Kidney (tissue), 13 donors: ENCODE measurements at regions not wholly inside any gene's neighbourhood (a gene's known extent, or its start where the extent isn't known, plus 50 kb on each side); places are given as distances from the start of the nearest gene placed in this dataset.
A peak's percentile ranks its signal among the peaks of the same experiment; 100 is the strongest.

ENCODE experiments used
- DNase-seq, 5 donors: peaks; one replicate each; pipeline ENCODE4 v3.0.0-alpha.2; 2013 to 2020
- FAIRE-seq: peaks from 2 replicates; lab custom pipeline; 2012; peaks lifted over from hg19 to GRCh38; lab: Jason Lieb, UNC
- H3K27ac ChIP-seq, 2 donors: one replicate each; pipeline ENCODE4 v1.7.0; 2013; ENCODE audit warnings: low read depth in 2 of 2, low read length in 2 of 2, inconsistent platforms in 1 of 2
- H3K27me3 ChIP-seq: one replicate; pipeline ENCODE4 v1.7.1; 2013; ENCODE audit warnings: low read length, inconsistent platforms; ENCODE audit not compliant: control insufficient read depth, insufficient read depth
- H3K36me3 ChIP-seq, 3 donors: one replicate each; pipeline versions ENCODE4 v1.7.0 to v1.7.1; 2013; ENCODE audit warnings: low read length in 3 of 3, control low read depth in 1 of 3, inconsistent platforms in 1 of 3; ENCODE audit not compliant: insufficient read depth in 3 of 3, control insufficient read depth in 2 of 3
- H3K4me1 ChIP-seq, 3 donors: one replicate each; pipeline versions ENCODE4 v1.7.0 to v1.7.1; 2013; ENCODE audit warnings: low read length in 3 of 3, inconsistent platforms in 1 of 3, low read depth in 1 of 3; ENCODE audit not compliant: control insufficient read depth in 2 of 3, insufficient read depth in 2 of 3
- H3K4me3 ChIP-seq, 3 donors: one replicate each; pipeline versions ENCODE4 v1.7.0 to v1.8.1; 2013; ENCODE audit warnings: low read length in 3 of 3, control low read depth in 1 of 3, inconsistent platforms in 1 of 3
- H3K9ac ChIP-seq, 3 donors: one replicate each; pipeline versions ENCODE4 v1.7.0 to v1.7.1; 2013; ENCODE audit warnings: low read length in 3 of 3, control low read depth in 1 of 3, inconsistent platforms in 1 of 3
- H3K9me3 ChIP-seq, 3 donors: one replicate each; pipeline versions ENCODE4 v1.7.0 to v1.7.1; 2013; ENCODE audit warnings: low read length in 3 of 3, control low read depth in 1 of 3, inconsistent platforms in 1 of 3; ENCODE audit not compliant: control insufficient read depth in 2 of 3, insufficient read depth in 1 of 3
- CTCF ChIP-seq: IDR thresholded peaks from 3 replicates; pipeline ENCODE4 v1.5.1; 2012; ENCODE audit warnings: mild to moderate bottlenecking, moderate library complexity, borderline replicate concordance; ENCODE audit not compliant: insufficient read depth; ENCODE audit errors: extremely low read depth
- intact Hi-C: fragments of 100-400 bp; cut with DNase I; formaldehyde crosslinking; loops from one replicate; pipeline ENCODE4 v1.11.1; 2022
- donor health status: control.
- donor health status: control.
- donor health status: control.
- donor health status: control.
- donor health status: control.
- donor health status: DM: yes; HTN: yes; CAD: no.
- donor health status: Normal renal cell carcinoma (clear cell type).

GRCh38 chr11:101195294-101195693, 65.7 kb upstream of the PGR start:
- FAIRE-seq, result no peak
- H3K9me3 ChIP-seq, result no peaks in the 10 kb centered on the region
- H3K36me3 ChIP-seq, result no peaks in the 10 kb centered on the region
- no peak for TF ChIP-seq CTCF
- H3K9ac ChIP-seq, result no peak overlapping the region
- intact Hi-C loops, result no loop called here
- no peaks in the 10 kb centered on the region for H3K27me3 ChIP-seq
- no peak for DNase-seq
- H3K4me1 ChIP-seq, result no peaks in the 10 kb centered on the region
- no peak overlapping the region for H3K4me3 ChIP-seq
- H3K27ac ChIP-seq, result no peak overlapping the region

- FAIRE-seq, result no peak
Observed at GRCh38 chr11:101188801-101189200, 59.2 kb upstream of the PGR start.

GRCh38 chr11:101188173-101188572, 58.6 kb upstream of the PGR start:
- TF ChIP-seq CTCF, result no peak
- DNase-seq (no peak), FAIRE-seq (no peak)
- Histone ChIP-seq H3K9me3 (no peaks in the 10 kb centered on the region), H3K36me3 (no peaks in the 10 kb centered on the region), H3K4me3 (no peak overlapping the region), H3K4me1 (no peaks in the 10 kb centered on the region), H3K27me3 (no peaks in the 10 kb centered on the region), H3K9ac (no peak overlapping the region), H3K27ac (no peak overlapping the region)
- intact Hi-C loops, result no loop called here

More at GRCh38 chr11:101188801-101189200, 59.2 kb upstream of the PGR start:
- H3K27ac ChIP-seq, result no peak overlapping the region
- no peaks in the 10 kb centered on the region for H3K27me3 ChIP-seq
- no peaks in the 10 kb centered on the region for H3K4me1 ChIP-seq
- no peaks in the 10 kb centered on the region for H3K9me3 ChIP-seq
- H3K9ac ChIP-seq, result no peak overlapping the region
- intact Hi-C loops, result no loop called here
- TF ChIP-seq CTCF, result no peak
- H3K4me3 ChIP-seq, result no peak overlapping the region
- DNase-seq, result no peak
- no peaks in the 10 kb centered on the region for H3K36me3 ChIP-seq

- DNase-seq (no peak), FAIRE-seq (peak; percentile 11)
- Histone ChIP-seq H3K9ac (no peak overlapping the region), H3K27ac (no peak overlapping the region), H3K27me3 (no peaks in the 10 kb centered on the region), H3K4me1 (no peaks in the 10 kb centered on the region), H3K9me3 (no peaks in the 10 kb centered on the region), H3K4me3 (no peak overlapping the region), H3K36me3 (no peaks in the 10 kb centered on the region)
- TF ChIP-seq CTCF, result no peak
- intact Hi-C loops, result no loop called here
Observed at GRCh38 chr11:101187748-101188147, 58.1 kb upstream of the PGR start.
